Prostate gland (tissue), 2 donors: ENCODE measurements at regions not wholly inside any gene's neighbourhood (a gene's known extent, or its start where the extent isn't known, plus 50 kb on each side); places are given as distances from the start of the nearest gene placed in this dataset.

ENCODE experiments used
- DNase-seq: peaks from one replicate; pipeline ENCODE4 v3.0.0-alpha.2; 2019; ENCODE audit warnings: low spot score
- H3K27ac ChIP-seq, 2 donors: fragments of 200-600 bp; sonication (generic); 2 replicates each; pipeline ENCODE4 v1.5.1; 2017 to 2019
- H3K27me3 ChIP-seq: fragments of 200-600 bp; sonication (generic); replicated peaks from 2 replicates; pipeline ENCODE4 v1.5.1; 2019; ENCODE audit not compliant: insufficient read depth
- H3K36me3 ChIP-seq, 2 donors: fragments of 200-600 bp; sonication (generic); 1 replicate in 1 of 2; 2 replicates in 1 of 2; pipeline versions ENCODE4 v1.5.1 to v1.8.1; 2017 to 2019
- H3K4me1 ChIP-seq: fragments of 200-600 bp; sonication (generic); replicated peaks from 2 replicates; pipeline ENCODE4 v1.5.1; 2019
- H3K4me3 ChIP-seq, 2 donors: fragments of 200-600 bp; sonication (generic); 2 replicates each; pipeline ENCODE4 v1.5.1; 2017 to 2019
- H3K9me3 ChIP-seq: fragments of 200-600 bp; sonication (generic); 2 replicates; pipeline ENCODE4 v1.5.1; 2017
- CTCF ChIP-seq, 4 experiments: fragments of 200-600 bp in 2 of 4; fragments of 450-650 bp in 2 of 4; sonication (generic) in 2 of 4; IDR thresholded peaks; 1 replicate in 3 of 4; 2 replicates in 1 of 4; pipeline ENCODE4 v1.5.1; 2016 to 2019; ENCODE audit warnings: antibody characterized with exemption in 4 of 4, mild to moderate bottlenecking in 2 of 4, moderate library complexity in 2 of 4
- POLR2A ChIP-seq: fragments of 450-650 bp; IDR thresholded peaks from one replicate; pipeline ENCODE4 v1.6.1; 2016; ENCODE audit warnings: antibody characterized with exemption, mild to moderate bottlenecking
- POLR2AphosphoS5 ChIP-seq: sonication (generic); formaldehyde crosslinking; IDR thresholded peaks from one replicate; pipeline ENCODE4 v1.6.1; 2017; ENCODE audit warnings: antibody characterized with exemption
- WGBS: methylation state at CpG from one replicate; pipeline ENCODE4 v1.1.5; 2018; 5-methylcytosine and 5-hydroxymethylcytosine counted together
- intact Hi-C: fragments of 100-400 bp; cut with DNase I; formaldehyde crosslinking; loops from one replicate; pipeline ENCODE4 v1.14.2; 2022

DNA sequence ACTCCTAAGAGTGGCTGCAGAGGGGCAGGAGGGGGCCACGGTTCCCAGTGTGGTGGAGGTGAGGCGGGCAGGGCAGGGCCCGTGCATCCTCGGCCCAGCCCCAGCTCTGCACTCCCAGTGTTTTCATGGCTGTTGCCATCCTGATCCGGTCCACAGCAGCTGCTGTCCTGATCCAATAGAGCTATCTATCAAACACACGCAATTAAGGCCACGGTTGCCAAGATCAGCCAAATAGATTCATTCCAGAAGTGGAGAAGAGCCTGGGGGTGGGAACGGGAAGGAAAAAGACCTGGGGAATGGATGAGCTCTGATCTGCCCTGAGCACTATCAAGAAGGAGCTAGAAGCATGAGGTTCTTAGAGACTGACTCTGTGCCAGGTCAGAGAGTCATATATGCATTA, 160.9 kb upstream of the SYT13 start:
- no peak overlapping the region for H3K27ac ChIP-seq
- DNase-seq, result no peak
- WGBS, result 68% methylated on average over 8 of the region's 8 CpGs
- H3K9me3 ChIP-seq, result no peaks in the 10 kb centered on the region
- H3K4me3 ChIP-seq, result no peak overlapping the region
- H3K4me1 ChIP-seq, result no peaks in the 10 kb centered on the region
- intact Hi-C loops, result no loop called here
- no peak for TF ChIP-seq POLR2AphosphoS5
- H3K27me3 ChIP-seq, result no peaks in the 10 kb centered on the region
- H3K36me3 ChIP-seq, result no peaks in the 10 kb centered on the region

GRCh38 chr11:45446434-45446833, 160.3 kb upstream of the SYT13 start:
- Histone ChIP-seq H3K27me3 (no peaks in the 10 kb centered on the region), H3K36me3 (no peaks in the 10 kb centered on the region), H3K4me3 (no peak overlapping the region), H3K4me1 (no peaks in the 10 kb centered on the region), H3K9me3 (no peaks in the 10 kb centered on the region), H3K27ac (no peak overlapping the region)
- intact Hi-C loops, result no loop called here
- 88% methylated on average over 5 of the region's 5 CpGs for WGBS
- no peak for DNase-seq
- TF ChIP-seq POLR2A (no peak), POLR2AphosphoS5 (no peak), CTCF (IDR thresholded peaks at IDR 0.05) (no peak)

DNA sequence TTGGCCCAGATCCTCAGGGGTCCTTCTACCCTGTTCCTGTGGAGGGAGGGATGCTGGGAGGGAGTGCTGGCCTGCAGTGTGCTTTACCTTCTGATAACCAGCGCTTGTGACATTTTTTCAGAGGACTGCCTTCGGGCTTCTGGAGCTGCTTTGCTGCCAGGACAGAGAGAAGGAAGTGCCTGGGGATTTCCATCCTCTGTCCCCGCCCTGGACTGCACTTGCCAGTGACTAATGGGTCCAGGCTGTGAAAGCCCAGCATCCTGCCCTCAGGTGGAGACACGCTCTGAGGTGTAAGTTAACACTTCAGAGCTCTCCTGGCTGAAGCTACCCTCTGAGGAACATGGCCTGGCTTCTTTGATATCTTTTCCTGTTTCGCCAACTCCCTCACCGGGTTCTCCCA, 158.7 kb upstream of the SYT13 start:
- Histone ChIP-seq H3K36me3 (no peaks in the 10 kb centered on the region), H3K27ac (no peak overlapping the region), H3K9me3 (no peaks in the 10 kb centered on the region), H3K27me3 (no peaks in the 10 kb centered on the region), H3K4me1 (no peaks in the 10 kb centered on the region), H3K4me3 (no peak overlapping the region)
- TF ChIP-seq POLR2AphosphoS5, result no peak
- TF ChIP-seq CTCF (IDR thresholded peaks at IDR 0.05), result no peak
- no peak for TF ChIP-seq POLR2A
- WGBS, result 26% methylated on average over 6 of the region's 6 CpGs
- DNase-seq, result no peak
- intact Hi-C loops, result no loop called here

DNA sequence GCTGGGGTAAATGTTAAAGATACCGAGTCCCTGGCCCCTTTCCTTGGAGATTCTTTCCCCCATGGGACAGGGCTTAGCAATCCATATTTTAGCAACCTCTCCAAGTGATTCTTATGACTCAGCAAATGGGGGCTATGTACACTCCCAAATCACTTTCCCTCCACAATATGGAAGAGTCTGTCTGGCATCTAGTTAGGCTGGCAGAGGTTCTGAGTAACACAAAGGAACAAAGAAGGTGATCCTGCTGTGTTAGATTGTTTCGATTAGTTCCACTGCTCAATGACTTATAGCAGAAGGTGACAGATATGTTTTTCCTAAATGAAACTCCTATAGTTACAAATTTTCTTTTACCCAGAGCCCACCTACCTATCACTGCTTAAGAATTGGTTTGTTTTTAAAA, 154.0 kb upstream of the SYT13 start:
- H3K36me3 ChIP-seq, result no peaks in the 10 kb centered on the region
- intact Hi-C loops, result no loop called here
- H3K4me3 ChIP-seq, result no peak overlapping the region
- H3K9me3 ChIP-seq, result no peaks in the 10 kb centered on the region
- no peak overlapping the region for H3K27ac ChIP-seq
- no peaks in the 10 kb centered on the region for H3K4me1 ChIP-seq
- no peaks in the 10 kb centered on the region for H3K27me3 ChIP-seq
- WGBS, result 85% methylated on average over 2 of the region's 2 CpGs
- TF ChIP-seq CTCF (IDR thresholded peaks at IDR 0.05), result no peak
- TF ChIP-seq POLR2A, result no peak
- TF ChIP-seq POLR2AphosphoS5, result no peak
- DNase-seq, result no peak

DNA sequence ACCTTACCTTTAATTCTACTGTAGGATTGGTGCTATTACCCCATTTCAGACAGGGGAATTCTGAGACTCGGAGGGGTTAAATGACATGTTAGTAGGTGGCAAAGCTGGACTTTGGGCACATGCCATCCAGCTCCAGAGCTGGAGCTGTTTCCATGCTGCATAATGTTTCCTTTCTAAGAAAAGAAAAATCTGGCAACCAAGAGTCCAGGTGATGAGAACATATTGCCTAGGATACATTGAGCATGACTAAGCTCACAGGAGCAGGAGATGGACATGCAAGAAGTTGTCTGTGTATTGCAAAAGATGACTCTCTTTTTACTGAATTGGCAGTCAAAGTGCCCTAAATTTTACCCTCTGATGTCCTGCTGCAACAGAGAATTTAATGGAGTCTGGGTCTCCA, 150.8 kb upstream of the SYT13 start:
- H3K27ac ChIP-seq, result no peak overlapping the region
- intact Hi-C loops, result no loop called here

More for the DNA sequence above, 150.8 kb upstream of the SYT13 start:
- H3K36me3 ChIP-seq, result no peaks in the 10 kb centered on the region
- no peak for DNase-seq
- H3K4me1 ChIP-seq, result no peaks in the 10 kb centered on the region
- H3K4me3 ChIP-seq, result no peak overlapping the region
- no peaks in the 10 kb centered on the region for H3K9me3 ChIP-seq
- no peak for TF ChIP-seq POLR2AphosphoS5
- TF ChIP-seq CTCF (IDR thresholded peaks at IDR 0.05), result no peak
- TF ChIP-seq POLR2A, result no peak
- H3K27me3 ChIP-seq, result no peaks in the 10 kb centered on the region
- 93% methylated on average over 1 of the region's 1 CpG for WGBS
